Astrocyte of the spinal cord (primary cell): ENCODE measurements at regions not wholly inside any gene's neighbourhood (a gene's known extent, or its start where the extent isn't known, plus 50 kb on each side); places are given as distances from the start of the nearest gene placed in this dataset.

ENCODE experiments used
- DNase-seq: peaks from one replicate; pipeline ENCODE4 v3.0.0; 2011; ENCODE audit warnings: low read depth, low spot score
- H3K4me3 ChIP-seq: 2 replicates; pipeline ENCODE4 v1.5.1; 2011; ENCODE audit warnings: low read depth, mild to moderate bottlenecking, low read length, moderate library complexity
- CTCF ChIP-seq: IDR thresholded peaks from 2 replicates; pipeline ENCODE4 v1.5.1; 2012; ENCODE audit warnings: low read depth, mild to moderate bottlenecking, low read length, inconsistent platforms
- in situ Hi-C: cut with HindIII; loops from 2 replicates; pipeline ENCODE4 v1.10.0; 2017; ENCODE audit warnings: low sequenced_read_pairs

GRCh38 chr2:45337481-45337880 lies 273.6 kb downstream of the SRBD1 start:
- no peak for DNase-seq
- TF ChIP-seq CTCF: no peak
- H3K4me3 ChIP-seq: no peak overlapping the region
- in situ Hi-C loops: no loop called here

- DNase-seq: no peak
- TF ChIP-seq CTCF: no peak
- in situ Hi-C loops: no loop called here
- no peak overlapping the region for H3K4me3 ChIP-seq
These were observed 276.9 kb downstream of the SRBD1 start for GRCh38 chr2:45334205-45334604.

GRCh38 chr2:45332567-45332966 lies 278.5 kb downstream of the SRBD1 start:
- H3K4me3 ChIP-seq: no peak overlapping the region
- in situ Hi-C loops: no loop called here
- no peak for DNase-seq
- no peak for TF ChIP-seq CTCF

GRCh38 chr2:45332094-45332493 lies 279.0 kb downstream of the SRBD1 start:
- in situ Hi-C loops: no loop called here

GRCh38 chr2:45331410-45331786 lies 279.7 kb downstream of the SRBD1 start:
- H3K4me3 ChIP-seq: no peak overlapping the region
- in situ Hi-C loops: no loop called here
- DNase-seq: no peak
- TF ChIP-seq CTCF: no peak

More at GRCh38 chr2:45332094-45332493, 279.0 kb downstream of the SRBD1 start:
- TF ChIP-seq CTCF: no peak
- H3K4me3 ChIP-seq: no peak overlapping the region
- DNase-seq: no peak

- in situ Hi-C loops: no loop called here
- no peak for TF ChIP-seq CTCF
- H3K4me3 ChIP-seq: no peak overlapping the region
- no peak for DNase-seq
These were observed 280.2 kb downstream of the SRBD1 start for GRCh38 chr2:45330637-45331409.
